K562 (cell line): ENCODE measurements at regions not wholly inside any gene's neighbourhood (a gene's known extent, or its start where the extent isn't known, plus 50 kb on each side); places are given as distances from the start of the nearest gene placed in this dataset.
A peak's percentile ranks its signal among the peaks of the same experiment; 100 is the strongest.

Experiments used
- ATAC-seq: fragments of 200-7000 bp; cut with Tn5 transposase; 3 replicates; pipeline ENCODE4 v1.9.1; 2020; ENCODE audit warnings: moderate library complexity
- BruUV-seq: library from RNA; stranded (reverse); fragments of 400-500 nt; replicated peaks from 2 replicates; lab custom pipeline; 2021; lab: Mats Ljungman, UMichigan
- CTCF ChIA-PET: fragments of 300-600 bp; formaldehyde crosslinking; extraction: SDS; loops from one replicate; lab custom pipeline; 2021; ENCODE audit warnings: low intra/inter-chr PET ratio; lab: Yijun Ruan, JAX
- POLR2A ChIA-PET: fragments of 300-600, 350-650 bp; sonication (Branson Sonifier 250); formaldehyde crosslinking; extraction: SDS; loops from one replicate; lab custom pipeline; 2021; ENCODE audit warnings: antibody characterized with exemption, inconsistent platforms; lab: Yijun Ruan, JAX
- DNase-seq, 4 experiments: peaks; one replicate each; pipeline versions ENCODE4 v3.0.0 to v3.0.0-alpha.2; 2011 to 2018; ENCODE audit warnings: low spot score in 3 of 4, mixed read lengths in 3 of 4; ENCODE audit errors: extremely low read depth in 1 of 4
- FAIRE-seq: peaks from 2 replicates; lab custom pipeline; 2011; peaks lifted over from hg19 to GRCh38; lab: Jason Lieb, UNC
- H2AFZ ChIP-seq: 2 replicates; pipeline ENCODE4 v1.6.0; 2011; ENCODE audit warnings: low read depth, low read length, control low read depth, inconsistent platforms
- H3K27ac ChIP-seq: fragments of 200-600 bp; 3 replicates; pipeline ENCODE4 v1.8.0; 2011; ENCODE audit warnings: low read depth, mild to moderate bottlenecking, control low read depth, inconsistent platforms, low read length, moderate library complexity, mixed read lengths; ENCODE audit errors: extremely low read depth
- H3K27me3 ChIP-seq, 2 experiments: fragments of 300-600 bp in 1 of 2; 2 replicates in 1 of 2; 3 replicates in 1 of 2; pipeline versions ENCODE4 v1.6.0 to v1.8.0; 2011; ENCODE audit warnings: inconsistent platforms in 2 of 2, low read length in 2 of 2, mild to moderate bottlenecking in 1 of 2, mixed read lengths in 1 of 2, moderate library complexity in 1 of 2; ENCODE audit not compliant: control insufficient read depth in 2 of 2, insufficient read depth in 2 of 2
- H3K36me3 ChIP-seq: fragments of 300-600 bp; 3 replicates; pipeline ENCODE4 v1.8.0; 2011; ENCODE audit warnings: mild to moderate bottlenecking, low read length, inconsistent platforms; ENCODE audit not compliant: control insufficient read depth, insufficient read depth
- H3K4me1 ChIP-seq, 2 experiments: fragments of 200-600 bp in 1 of 2; replicated peaks in 1 of 2; 2 replicates in 1 of 2; 3 replicates in 1 of 2; pipeline versions ENCODE4 v1.5.1 to v1.8.0; 2011; ENCODE audit warnings: inconsistent platforms in 2 of 2, low read length in 2 of 2, mild to moderate bottlenecking in 1 of 2, mixed read lengths in 1 of 2, moderate library complexity in 1 of 2; ENCODE audit not compliant: control insufficient read depth in 2 of 2, insufficient read depth in 2 of 2
- H3K4me2 ChIP-seq: 2 replicates; pipeline ENCODE4 v1.6.1; 2011; ENCODE audit warnings: low read length, control low read depth, inconsistent platforms, mixed read lengths; ENCODE audit not compliant: insufficient read depth
- H3K4me3 ChIP-seq: fragments of 200-600 bp; sonication (generic), shearing (Covaris generic); 2 replicates; pipeline ENCODE4 v1.5.1; 2016; ENCODE audit warnings: control low read depth, inconsistent platforms
- H3K79me2 ChIP-seq: fragments of 200-600 bp; 3 replicates; pipeline ENCODE4 v1.8.0; 2011; ENCODE audit warnings: low read length, inconsistent platforms; ENCODE audit not compliant: control insufficient read depth, insufficient read depth
- H3K9ac ChIP-seq, 2 experiments: 2 replicates each; pipeline versions ENCODE4 v1.6.0 to v1.6.1; 2011; ENCODE audit warnings: low read depth in 2 of 2, low read length in 2 of 2, control low read depth in 1 of 2, inconsistent platforms in 1 of 2, mild to moderate bottlenecking in 1 of 2, mixed read lengths in 1 of 2; ENCODE audit not compliant: insufficient read depth in 1 of 2
- H3K9me1 ChIP-seq: one replicate; pipeline ENCODE4 v1.6.0; 2011; ENCODE audit warnings: inconsistent platforms, mild to moderate bottlenecking, low read length, moderate library complexity; ENCODE audit not compliant: control insufficient read depth, insufficient read depth
- H3K9me3 ChIP-seq: replicated peaks from 2 replicates; pipeline ENCODE4 v1.5.1; 2011; ENCODE audit warnings: low read depth, low read length, inconsistent platforms; ENCODE audit not compliant: control insufficient read depth, insufficient read depth
- H4K20me1 ChIP-seq: replicated peaks from 2 replicates; pipeline ENCODE4 v1.6.1; 2011; ENCODE audit warnings: low read length, inconsistent platforms, mixed read lengths; ENCODE audit not compliant: control insufficient read depth, insufficient read depth
- ATF2 ChIP-seq: sonication (generic); formaldehyde crosslinking; IDR thresholded peaks from 2 replicates; pipeline ENCODE4 v1.8.1; 2022; ENCODE audit warnings: missing genetic modification reagents
- CBFA2T3 ChIP-seq: fragments of 450-650 bp; IDR thresholded peaks from 2 replicates; pipeline ENCODE4 v1.6.1; 2017
- DACH1 ChIP-seq: fragments of 450-650 bp; IDR thresholded peaks from 2 replicates; pipeline ENCODE4 v1.6.1; 2018; ENCODE audit not compliant: partially characterized antibody
- EP300 ChIP-seq: IDR thresholded peaks from 2 replicates; pipeline ENCODE4 v1.6.1; 2012; ENCODE audit warnings: low read length, improper control_type of control experiment
- FOSL1 ChIP-seq: fragments of 200-800 bp; sonication (Bioruptor generic); conservative IDR thresholded peaks from 2 replicates; pipeline ENCODE4 v1.6.1; 2016; ENCODE audit warnings: missing genetic modification characterization, missing compliant biosample characterization
- HES1 ChIP-seq: fragments of 450-650 bp; IDR thresholded peaks from 2 replicates; pipeline ENCODE4 v1.6.1; 2016; ENCODE audit warnings: low read depth, mild to moderate bottlenecking, moderate library complexity
- L3MBTL2 ChIP-seq: fragments of 450-650 bp; IDR thresholded peaks from 2 replicates; pipeline ENCODE4 v1.6.1; 2016; ENCODE audit warnings: mild to moderate bottlenecking, moderate library complexity
- MITF ChIP-seq: IDR thresholded peaks from 2 replicates; pipeline ENCODE4 v1.6.1; 2014; ENCODE audit warnings: antibody characterized with exemption
- MTA2 ChIP-seq: fragments of 450-650 bp; IDR thresholded peaks from 2 replicates; pipeline ENCODE4 v1.6.1; 2016; ENCODE audit warnings: low read depth
- NCOA1 ChIP-seq: fragments of 450-650 bp; IDR thresholded peaks from 2 replicates; pipeline ENCODE4 v1.6.1; 2016; ENCODE audit warnings: low read depth
- NFIC ChIP-seq: fragments of 450-650 bp; IDR thresholded peaks from 2 replicates; pipeline ENCODE4 v1.6.1; 2017; ENCODE audit warnings: mild to moderate bottlenecking, inconsistent platforms
- NR2C2 ChIP-seq, 2 experiments: fragments of 200-800 bp in 1 of 2; sonication (Bioruptor generic) in 1 of 2; sonication (generic) in 1 of 2; formaldehyde crosslinking in 1 of 2; IDR thresholded peaks; 2 replicates each; pipeline versions ENCODE4 v1.6.1 to v1.8.0; 2016 to 2022; ENCODE audit warnings: mild to moderate bottlenecking in 1 of 2, missing compliant biosample characterization in 1 of 2, missing genetic modification characterization in 1 of 2, missing genetic modification reagents in 1 of 2
- PML ChIP-seq: IDR thresholded peaks from 2 replicates; pipeline ENCODE4 v1.6.1; 2012; ENCODE audit warnings: low read length, inconsistent platforms
- SMAD4 ChIP-seq: fragments of 250-450 bp; sonication (Bioruptor Pico); conservative IDR thresholded peaks from 2 replicates; pipeline ENCODE4 v1.8.0; 2021; ENCODE audit warnings: inconsistent platforms, mild to moderate bottlenecking, moderate library complexity
- SMARCE1 ChIP-seq: fragments of 450-650 bp; IDR thresholded peaks from 2 replicates; pipeline ENCODE4 v1.7.1; 2016; ENCODE audit warnings: mild to moderate bottlenecking
- SREBF2 ChIP-seq: sonication (generic); formaldehyde crosslinking; IDR thresholded peaks from 2 replicates; pipeline ENCODE4 v1.4.0; 2020; ENCODE audit warnings: mild to moderate bottlenecking, missing genetic modification reagents
- TAL1 ChIP-seq: fragments of 450-650 bp; IDR thresholded peaks from 2 replicates; pipeline ENCODE4 v1.6.1; 2016; ENCODE audit warnings: mild to moderate bottlenecking
- TARDBP ChIP-seq: fragments of 450-650 bp; IDR thresholded peaks from 2 replicates; pipeline ENCODE4 v1.6.1; 2016
- ZNF384 ChIP-seq: IDR thresholded peaks from 2 replicates; pipeline ENCODE4 v1.6.1; 2012; ENCODE audit warnings: low read depth, low read length, improper control_type of control experiment
- WGBS: fragments of 100-300 bp; shearing (Covaris generic); methylation state at CpG from one replicate; pipeline ENCODE4 v1.1.6; 2016; ENCODE audit warnings: low coverage, mixed read lengths; ENCODE audit not compliant: insufficient coverage; ENCODE audit errors: missing lambda C conversion rate; 5-methylcytosine and 5-hydroxymethylcytosine counted together
- in situ Hi-C: fragments of 300-500 bp; cut with MboI; formaldehyde crosslinking; loops from 4 replicates; pipeline ENCODE4 v1.15.0; 2018; ENCODE audit warnings: inconsistent platforms, mixed read lengths
- intact Hi-C: fragments of 100-400 bp; cut with micrococcal nuclease; formaldehyde crosslinking; loops from 2 replicates; pipeline ENCODE4 v1.14.2; 2022

GRCh38 chr13:59494560-59494970, 669.2 kb downstream of the DIAPH3 start:
- in situ Hi-C loops (no loop called here), intact Hi-C loops (no loop called here)
- DNase-seq (peak; percentile 9 to 61 (median 20)), FAIRE-seq (peak; percentile 64), ATAC-seq (peak; percentile 86)
- H3K9me1 ChIP-seq: no peaks in the 10 kb centered on the region
- ChIA-PET POLR2A (interaction anchor here (0.6 to 0.9 kb wide), 2 partner anchors 45 to 151 kb away, joined by 3 read pairs; no protein-coding TSS in a partner anchor), CTCF (interaction anchor here (0.7 kb wide), 1 partner anchor 9 kb away, joined by 8 read pairs; no protein-coding TSS in a partner anchor)
- peak overlapping the region; percentile 24; the same call in 1 of the 2 replicates for H3K4me2 ChIP-seq
- no peaks in the 10 kb centered on the region for H3K36me3 ChIP-seq
- H3K27ac ChIP-seq: 0 out of 3 replicates have a peak overlapping the region, but pooled peaks have one; percentile 3
- H4K20me1 ChIP-seq: no peaks in the 10 kb centered on the region
- 0% methylated on average over 4 of the region's 4 CpGs for WGBS
- H3K4me1 ChIP-seq: peaks cover 0 to 13% of the 10 kb centered on the region in 2 experiments; a peak in 4 of 5 replicates
- H3K9me3 ChIP-seq: no peaks in the 10 kb centered on the region
- no TSS peak for BruUV-seq
- H3K4me3 ChIP-seq: no peak overlapping the region
- no peak overlapping the region for H2AFZ ChIP-seq
- no peaks in the 10 kb centered on the region for H3K27me3 ChIP-seq
- no peak overlapping the region for H3K9ac ChIP-seq
- no peaks in the 10 kb centered on the region for H3K79me2 ChIP-seq
- TF ChIP-seq ZNF384 (peak; percentile 74), SMAD4 (peak; percentile 81), SMARCE1 (peak; percentile 63; the same call in 1 of the 2 replicates), DACH1 (peak; percentile 7), ATF2 (no peak), EP300 (peak; percentile 71; the same call in 1 of the 2 replicates), HES1 (peak; percentile 53; the same call in 1 of the 2 replicates), NFIC (peak; percentile 66), TAL1 (peak; percentile 77), SREBF2 (CRISPR knock-in tag) (no peak), MTA2 (peak; percentile 54), L3MBTL2 (peak; percentile 39; the same call in 1 of the 2 replicates), PML (peak; percentile 52; the same call in 1 of the 2 replicates), TARDBP (no peak), MITF (no peak), NR2C2 (CRISPR knock-in tag; IDR thresholded peaks at IDR 0.05) (no peak), NR2C2 (tag; IDR thresholded peaks at IDR 0.05) (0 out of 2 replicates have a peak, but pooled peaks have one; percentile 21), FOSL1 (tag) (peak; percentile 31; the same call in 1 of the 2 replicates), CBFA2T3 (peak; percentile 85), NCOA1 (0 out of 2 replicates have a peak, but pooled peaks have one; percentile 48)
